ENCODE measurements at regions not wholly inside any gene's neighbourhood (a gene's known extent, or its start where the extent isn't known, plus 50 kb on each side); places are given as distances from the start of the nearest gene placed in this dataset.

DNA sequence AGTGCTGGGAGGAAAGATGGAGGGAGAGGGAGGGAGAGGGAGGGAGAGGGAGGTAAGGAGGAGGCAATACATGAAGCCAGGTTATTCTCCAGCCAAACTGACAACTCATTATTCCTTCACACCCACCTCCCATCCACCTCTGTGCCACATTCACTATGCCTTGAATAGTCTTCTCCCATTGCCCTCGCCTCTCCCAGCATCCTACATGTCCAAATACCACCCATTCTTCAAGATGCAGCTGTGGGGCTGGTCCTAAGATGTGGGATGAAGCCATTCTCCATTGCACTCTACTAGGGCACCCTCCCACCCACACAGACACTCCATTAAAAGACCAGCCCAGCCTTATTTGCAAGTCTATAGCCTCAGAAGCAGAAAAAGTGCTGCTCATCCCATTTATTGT, 165.8 kb downstream of the RRAGC start:
- H3K4me1 Mint-ChIP-seq (ENCODE audit: low read depth in 2 of 2), result no peaks in the 10 kb centered on the region
- ATAC-seq (replicated peaks), result no peak

GRCh38 chr1:38693031-38693430, 166.5 kb downstream of the RRAGC start:
- H3K4me1 Mint-ChIP-seq (ENCODE audit: low read depth in 2 of 2), result no peaks in the 10 kb centered on the region
- H3K27me3 Mint-ChIP-seq, result peaks cover 38 to 58% of the 10 kb centered on the region in 2 donors
- no peak overlapping the region for H3K4me3 Mint-ChIP-seq
- DNase-seq (no peak), ATAC-seq (replicated peaks) (no peak)
- H3K36me3 Mint-ChIP-seq (ENCODE audit: insufficient read depth), result no peaks in the 10 kb centered on the region
- H3K27ac Mint-ChIP-seq, result no peak overlapping the region
- H3K9me3 Mint-ChIP-seq, result no peaks in the 10 kb centered on the region

More for the DNA sequence above, 165.8 kb downstream of the RRAGC start:
- H3K36me3 Mint-ChIP-seq (ENCODE audit: insufficient read depth), result no peaks in the 10 kb centered on the region
- H3K4me3 Mint-ChIP-seq, result no peak overlapping the region
- no peaks in the 10 kb centered on the region for H3K9me3 Mint-ChIP-seq
- H3K27ac Mint-ChIP-seq, result no peak overlapping the region
- no peak for DNase-seq
- H3K27me3 Mint-ChIP-seq, result peaks cover 37 to 61% of the 10 kb centered on the region in 2 donors

DNA sequence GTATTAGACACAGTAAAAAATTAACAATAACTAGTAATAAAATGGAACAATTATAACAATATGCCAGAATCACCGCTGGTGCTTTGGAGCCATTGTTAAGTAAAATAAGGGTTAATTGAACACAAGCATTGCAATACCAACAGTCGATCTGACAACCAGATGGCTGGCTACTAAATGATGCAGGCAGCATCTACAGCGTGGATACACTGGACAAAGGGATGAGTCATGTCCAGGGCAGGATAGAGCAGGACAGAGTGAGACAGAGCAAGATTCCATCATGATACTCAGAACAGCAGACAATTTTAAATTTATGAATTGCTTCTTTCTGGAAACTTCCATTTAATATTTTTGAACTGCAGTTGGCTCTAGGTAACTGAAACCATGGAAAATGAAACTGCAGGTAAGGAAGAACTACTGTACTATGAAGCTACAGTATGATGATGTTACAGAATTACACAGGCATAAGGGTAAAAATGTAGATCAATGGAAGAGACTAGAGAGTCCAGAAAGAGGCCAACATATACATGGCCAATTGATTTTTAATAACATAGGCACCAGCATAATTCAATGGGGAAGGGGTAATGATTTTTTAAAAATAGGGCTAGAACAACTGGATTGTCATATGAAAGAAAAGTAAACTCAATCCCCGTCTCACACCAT, 168.7 kb downstream of the RRAGC start:
- Mint-ChIP-seq H3K4me3 (no peak overlapping the region), H3K36me3 (ENCODE audit: insufficient read depth) (no peaks in the 10 kb centered on the region), H3K4me1 (ENCODE audit: low read depth in 2 of 2) (no peaks in the 10 kb centered on the region), H3K9me3 (no peaks in the 10 kb centered on the region), H3K27me3 (peaks cover 51 to 67% of the 10 kb centered on the region in 2 donors), H3K27ac (no peak overlapping the region)
- ATAC-seq (replicated peaks) (no peak), DNase-seq (no peak)

DNA sequence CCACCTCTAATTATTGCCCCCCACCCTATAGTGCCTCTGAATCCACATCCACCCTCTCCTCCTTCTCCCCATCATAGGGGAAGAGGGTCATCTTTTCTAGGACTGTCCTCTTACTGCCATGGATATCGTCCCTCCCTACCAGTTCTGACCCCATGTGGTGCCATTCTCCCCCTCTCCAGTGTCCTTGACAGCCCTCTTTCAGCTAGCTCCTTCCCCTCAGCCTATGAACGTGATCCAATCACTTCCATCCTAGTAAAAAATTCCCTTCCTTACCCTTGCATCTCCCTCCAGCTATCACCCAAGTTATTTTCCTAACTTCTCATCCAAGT, 172.7 kb downstream of the RRAGC start:
- Mint-ChIP-seq H3K27me3 (peaks cover 51 to 55% of the 10 kb centered on the region in 2 donors), H3K36me3 (ENCODE audit: insufficient read depth) (no peaks in the 10 kb centered on the region), H3K27ac (no peak overlapping the region), H3K4me3 (no peak overlapping the region), H3K4me1 (ENCODE audit: low read depth in 2 of 2) (no peaks in the 10 kb centered on the region), H3K9me3 (no peaks in the 10 kb centered on the region)
- no peak for DNase-seq
- ATAC-seq (replicated peaks), result no peak

GRCh38 chr1:38686167-38686926, 173.2 kb downstream of the RRAGC start:
- Mint-ChIP-seq H3K27ac (no peak overlapping the region), H3K36me3 (ENCODE audit: insufficient read depth) (no peaks in the 10 kb centered on the region), H3K9me3 (no peaks in the 10 kb centered on the region), H3K4me1 (ENCODE audit: low read depth in 2 of 2) (no peaks in the 10 kb centered on the region), H3K27me3 (peaks cover 52 to 56% of the 10 kb centered on the region in 2 donors), H3K4me3 (no peak overlapping the region)
- ATAC-seq (replicated peaks), result no peak
- no peak for DNase-seq

DNA sequence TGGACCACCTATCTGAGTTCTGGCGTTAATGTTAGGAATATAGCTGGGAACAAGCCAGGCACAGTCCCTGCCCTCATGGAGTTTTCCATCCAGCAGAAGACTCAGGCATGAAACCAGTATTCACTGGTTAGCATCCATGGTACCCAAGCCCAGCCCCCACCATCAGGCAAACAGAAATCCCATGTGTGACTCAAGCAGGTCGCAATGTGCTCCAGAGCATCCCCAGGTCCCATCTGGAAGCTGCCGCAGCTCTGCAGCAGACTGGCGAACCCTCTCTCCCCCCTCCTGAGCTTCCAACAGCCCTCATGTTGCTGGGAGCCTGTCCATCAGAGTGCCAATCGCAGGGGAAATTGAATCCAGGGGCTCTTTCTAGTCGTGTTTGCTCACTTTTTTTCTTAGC, 174.2 kb downstream of the RRAGC start:
- no peak overlapping the region for H3K4me3 Mint-ChIP-seq
- DNase-seq (no peak), ATAC-seq (replicated peaks) (no peak)
- H3K4me1 Mint-ChIP-seq (ENCODE audit: low read depth in 2 of 2), result no peaks in the 10 kb centered on the region
- H3K36me3 Mint-ChIP-seq (ENCODE audit: insufficient read depth), result no peaks in the 10 kb centered on the region
- no peaks in the 10 kb centered on the region for H3K9me3 Mint-ChIP-seq
- H3K27ac Mint-ChIP-seq, result no peak overlapping the region
- H3K27me3 Mint-ChIP-seq, result peaks cover 43 to 52% of the 10 kb centered on the region in 2 donors

- DNase-seq (no peak), ATAC-seq (replicated peaks) (no peak)
- Mint-ChIP-seq H3K4me1 (ENCODE audit: low read depth in 2 of 2) (no peaks in the 10 kb centered on the region), H3K27me3 (peaks cover 18 to 21% of the 10 kb centered on the region in 2 donors), H3K4me3 (no peak overlapping the region), H3K27ac (no peak overlapping the region), H3K36me3 (ENCODE audit: insufficient read depth) (no peaks in the 10 kb centered on the region), H3K9me3 (no peaks in the 10 kb centered on the region)
Observed at GRCh38 chr1:38680801-38681510, 178.6 kb downstream of the RRAGC start.

- no peaks in the 10 kb centered on the region for H3K36me3 Mint-ChIP-seq (ENCODE audit: insufficient read depth)
- no peaks in the 10 kb centered on the region for H3K4me1 Mint-ChIP-seq (ENCODE audit: low read depth in 2 of 2)
- H3K4me3 Mint-ChIP-seq, result no peak overlapping the region
- no peak for ATAC-seq (replicated peaks)
- DNase-seq, result no peak
- no peaks in the 10 kb centered on the region for H3K9me3 Mint-ChIP-seq
- no peak overlapping the region for H3K27ac Mint-ChIP-seq
- peaks cover 12 to 22% of the 10 kb centered on the region in 2 donors for H3K27me3 Mint-ChIP-seq
Observed at GRCh38 chr1:38677756-38678155, 181.8 kb downstream of the RRAGC start.

DNA sequence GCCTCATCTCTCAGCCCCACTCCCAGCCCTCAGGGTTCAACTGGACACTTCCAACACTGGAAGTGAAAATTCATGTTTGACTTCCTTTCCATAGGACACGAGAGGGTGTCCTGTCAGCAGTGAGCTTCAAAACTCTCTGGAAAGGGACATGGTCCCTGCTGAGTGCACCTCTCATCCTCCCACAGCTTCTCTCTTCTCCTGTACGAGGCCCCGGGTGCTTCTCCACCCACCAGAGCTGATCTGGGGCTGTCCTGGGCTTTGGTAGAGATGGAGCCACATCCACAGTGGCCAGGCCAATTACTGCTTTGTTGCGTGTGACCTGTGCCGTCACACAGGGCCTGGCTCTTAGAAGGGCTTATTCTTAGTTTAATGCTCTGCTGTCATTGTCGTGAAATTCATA, 182.3 kb downstream of the RRAGC start:
- Mint-ChIP-seq H3K4me1 (ENCODE audit: low read depth in 2 of 2) (no peaks in the 10 kb centered on the region), H3K4me3 (no peak overlapping the region), H3K9me3 (no peaks in the 10 kb centered on the region), H3K27ac (no peak overlapping the region), H3K36me3 (ENCODE audit: insufficient read depth) (no peaks in the 10 kb centered on the region), H3K27me3 (peaks cover 12 to 27% of the 10 kb centered on the region in 2 donors)
- DNase-seq (no peak), ATAC-seq (replicated peaks) (no peak)

- Mint-ChIP-seq H3K27me3 (peaks cover 38 to 61% of the 10 kb centered on the region in 2 donors), H3K36me3 (ENCODE audit: insufficient read depth) (no peaks in the 10 kb centered on the region), H3K4me3 (no peak overlapping the region), H3K9me3 (no peaks in the 10 kb centered on the region), H3K4me1 (ENCODE audit: low read depth in 2 of 2) (no peaks in the 10 kb centered on the region), H3K27ac (no peak overlapping the region)
- DNase-seq, result no peak
- ATAC-seq (replicated peaks), result no peak
Observed at GRCh38 chr1:38672692-38673091, 186.9 kb downstream of the RRAGC start.

DNA sequence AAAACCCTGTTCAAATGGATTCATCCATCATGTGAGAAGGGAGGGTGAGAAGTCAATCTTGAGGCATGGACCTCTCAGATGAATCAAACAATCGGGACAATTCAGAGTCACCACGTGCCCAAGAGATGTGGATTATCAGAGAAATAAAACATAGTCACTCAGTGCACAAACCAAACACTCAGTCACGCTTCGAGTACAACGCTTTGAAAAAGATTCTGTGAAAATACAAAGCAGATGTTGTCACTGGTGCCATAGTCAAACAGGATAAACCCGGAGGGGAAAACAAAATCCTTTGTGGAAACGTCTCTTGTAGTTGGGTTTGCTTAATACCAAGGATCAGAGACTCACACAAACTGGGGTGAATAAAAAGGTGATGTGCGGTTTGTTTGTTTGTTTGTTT, 188.4 kb downstream of the RRAGC start:
- Mint-ChIP-seq H3K9me3 (no peaks in the 10 kb centered on the region), H3K27me3 (peaks cover 42 to 66% of the 10 kb centered on the region in 2 donors), H3K36me3 (ENCODE audit: insufficient read depth) (no peaks in the 10 kb centered on the region), H3K4me3 (no peak overlapping the region), H3K4me1 (ENCODE audit: low read depth in 2 of 2) (no peaks in the 10 kb centered on the region), H3K27ac (no peak overlapping the region)
- no peak for ATAC-seq (replicated peaks)
- DNase-seq, result no peak

DNA sequence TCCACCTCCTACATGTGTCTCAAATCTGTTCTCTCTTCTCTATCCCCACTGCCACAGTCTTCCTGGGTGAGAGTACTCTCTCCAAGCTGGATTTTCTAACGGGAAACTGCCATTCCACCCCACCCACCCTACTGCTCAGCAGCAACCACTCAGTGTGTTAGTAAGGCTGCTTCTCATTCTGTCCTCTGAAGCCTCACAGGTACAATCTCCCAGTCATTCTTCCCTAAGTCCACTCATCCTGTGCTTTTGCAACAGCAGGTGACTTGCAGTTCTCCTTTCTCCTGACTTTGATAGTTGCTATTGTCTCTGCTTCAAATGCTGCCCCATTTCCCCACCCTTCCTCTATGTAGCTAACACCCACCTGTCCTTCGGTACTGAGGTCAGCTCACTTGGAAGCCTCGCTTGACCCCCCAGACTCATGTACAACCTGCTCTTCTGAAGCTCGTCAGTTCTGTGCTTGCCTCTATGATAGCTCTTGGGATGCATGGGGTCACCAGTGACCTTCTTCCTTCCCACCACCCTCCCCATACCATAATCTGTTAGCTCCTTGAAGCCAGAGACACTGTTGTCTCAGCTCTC, 188.9 kb downstream of the RRAGC start:
- ATAC-seq (replicated peaks) (no peak), DNase-seq (no peak)
- no peak overlapping the region for H3K27ac Mint-ChIP-seq
- no peaks in the 10 kb centered on the region for H3K4me1 Mint-ChIP-seq (ENCODE audit: low read depth in 2 of 2)
- no peak overlapping the region for H3K4me3 Mint-ChIP-seq
- H3K9me3 Mint-ChIP-seq, result peaks cover 0 to 1% of the 10 kb centered on the region in 2 donors
- H3K27me3 Mint-ChIP-seq, result peaks cover 43 to 63% of the 10 kb centered on the region in 2 donors
- no peaks in the 10 kb centered on the region for H3K36me3 Mint-ChIP-seq (ENCODE audit: insufficient read depth)

- DNase-seq (no peak), ATAC-seq (replicated peaks) (no peak)
- Mint-ChIP-seq H3K36me3 (ENCODE audit: insufficient read depth) (no peaks in the 10 kb centered on the region), H3K27ac (no peak overlapping the region), H3K9me3 (peaks cover 0 to 8% of the 10 kb centered on the region in 2 donors), H3K4me3 (no peak overlapping the region), H3K27me3 (peaks cover 67 to 82% of the 10 kb centered on the region in 2 donors), H3K4me1 (ENCODE audit: low read depth in 2 of 2) (no peaks in the 10 kb centered on the region)
Observed at GRCh38 chr1:38667626-38668025, 191.9 kb downstream of the RRAGC start.
